ENCODE measurements at regions not wholly inside any gene's neighbourhood (a gene's known extent, or its start where the extent isn't known, plus 50 kb on each side); places are given as distances from the start of the nearest gene placed in this dataset.

DNA sequence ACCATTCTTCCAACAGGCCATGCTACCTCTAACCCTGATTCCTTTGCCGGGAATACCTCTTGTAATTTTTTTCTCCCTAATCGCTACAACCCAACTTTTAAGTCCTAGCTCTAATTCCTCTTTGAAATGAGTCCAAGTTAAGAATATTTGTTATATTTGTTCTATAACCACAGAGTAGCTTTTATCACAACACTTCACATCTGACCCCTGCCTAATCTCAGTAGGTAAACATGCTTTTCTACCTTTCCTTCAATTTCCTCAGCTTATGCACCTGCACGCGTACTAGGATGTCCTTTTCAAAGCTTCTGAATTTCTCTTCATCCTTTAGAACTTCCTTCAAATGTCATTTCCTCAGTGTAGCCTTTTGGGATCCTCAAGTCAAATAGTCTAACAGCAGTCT, 915.5 kb upstream of the LCORL start:
- Mint-ChIP-seq H3K4me3 (no peak overlapping the region), H3K4me1 (no peaks in the 10 kb centered on the region), H3K27me3 (no peaks in the 10 kb centered on the region), H3K36me3 (no peaks in the 10 kb centered on the region), H3K27ac (no peak overlapping the region), H3K9me3 (peaks cover 1 to 34% (median 15%) of the 10 kb centered on the region in 11 donors)
- no peaks in the 10 kb centered on the region for H3K36me3 ChIP-seq (ENCODE audit: control insufficient read depth in 2 of 3, insufficient read depth in 3 of 3, low read length in 3 of 3)
- ATAC-seq (no peak), DNase-seq (no peak)
- ChIA-PET CTCF (no interaction called here), POLR2A (no interaction called here)
- peaks cover 0 to 4% (median 2%) of the 10 kb centered on the region in 3 experiments for H3K9me3 ChIP-seq (ENCODE audit: control insufficient read depth in 2 of 3, low read length in 3 of 3)
- H3K27me3 ChIP-seq (ENCODE audit: control insufficient read depth in 2 of 2, insufficient read depth in 2 of 2, low read length in 2 of 2), result no peaks in the 10 kb centered on the region
- intact Hi-C loops (cut with micrococcal nuclease), result no loop called here
- no peak overlapping the region for H3K4me3 ChIP-seq (ENCODE audit: low read length)
- no peaks in the 10 kb centered on the region for H3K4me1 ChIP-seq (ENCODE audit: control insufficient read depth in 2 of 2, insufficient read depth in 2 of 2, low read length in 2 of 2)
- no peak overlapping the region for H3K27ac ChIP-seq (ENCODE audit: low read depth, low read length)

DNA sequence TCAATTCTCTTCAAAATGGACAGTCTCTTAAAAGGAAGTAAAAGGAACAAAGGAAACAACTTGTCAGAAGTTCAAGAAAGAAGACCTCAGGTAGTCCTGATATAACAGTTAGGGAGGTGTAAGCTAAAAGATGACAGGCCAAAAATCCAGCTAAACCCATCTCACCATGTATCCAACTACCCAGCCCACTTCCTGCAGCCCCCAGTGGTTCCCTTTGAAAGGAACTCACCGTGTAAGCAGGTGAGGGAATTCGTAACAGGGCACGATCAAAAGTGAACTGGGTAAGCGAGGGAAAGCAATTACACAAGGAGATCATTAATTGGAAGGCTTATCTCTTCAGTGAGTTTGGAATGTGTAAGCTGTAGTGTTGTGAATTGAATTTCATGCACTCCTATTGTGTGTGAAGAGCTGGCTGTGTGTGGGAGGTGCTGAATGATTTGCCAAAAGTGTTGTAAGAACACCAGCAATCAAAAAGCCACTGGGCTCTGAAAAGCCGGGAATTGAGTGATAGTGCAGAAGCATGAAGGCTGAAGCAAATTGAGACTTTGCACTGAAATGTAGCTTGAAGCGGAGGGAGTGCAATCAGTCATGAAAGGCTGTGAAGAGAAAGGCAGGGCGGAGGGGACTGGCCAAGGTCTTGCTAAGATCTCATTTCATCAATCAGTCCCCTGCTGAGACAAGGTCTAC, 914.2 kb upstream of the LCORL start:
- no peak overlapping the region for H3K27ac ChIP-seq (ENCODE audit: low read depth, low read length)
- ChIA-PET CTCF (no interaction called here), POLR2A (no interaction called here)
- H3K4me3 ChIP-seq (ENCODE audit: low read length), result no peak overlapping the region
- H3K4me3 Mint-ChIP-seq, result no peak overlapping the region
- no peaks in the 10 kb centered on the region for H3K36me3 Mint-ChIP-seq
- H3K36me3 ChIP-seq (ENCODE audit: control insufficient read depth in 2 of 3, insufficient read depth in 3 of 3, low read length in 3 of 3), result no peaks in the 10 kb centered on the region
- H3K27me3 Mint-ChIP-seq, result no peaks in the 10 kb centered on the region
- H3K27ac Mint-ChIP-seq, result no peak overlapping the region
- H3K27me3 ChIP-seq (ENCODE audit: control insufficient read depth in 2 of 2, insufficient read depth in 2 of 2, low read length in 2 of 2), result no peaks in the 10 kb centered on the region
- no peaks in the 10 kb centered on the region for H3K4me1 ChIP-seq (ENCODE audit: control insufficient read depth in 2 of 2, insufficient read depth in 2 of 2, low read length in 2 of 2)
- intact Hi-C loops (cut with micrococcal nuclease), result no loop called here
- DNase-seq, result no peak
- no peak for ATAC-seq
- peaks cover 0 to 4% (median 0%) of the 10 kb centered on the region in 3 experiments for H3K9me3 ChIP-seq (ENCODE audit: control insufficient read depth in 2 of 3, low read length in 3 of 3)
- no peaks in the 10 kb centered on the region for H3K4me1 Mint-ChIP-seq
- H3K9me3 Mint-ChIP-seq, result peaks cover 1 to 34% (median 13%) of the 10 kb centered on the region in 11 donors

DNA sequence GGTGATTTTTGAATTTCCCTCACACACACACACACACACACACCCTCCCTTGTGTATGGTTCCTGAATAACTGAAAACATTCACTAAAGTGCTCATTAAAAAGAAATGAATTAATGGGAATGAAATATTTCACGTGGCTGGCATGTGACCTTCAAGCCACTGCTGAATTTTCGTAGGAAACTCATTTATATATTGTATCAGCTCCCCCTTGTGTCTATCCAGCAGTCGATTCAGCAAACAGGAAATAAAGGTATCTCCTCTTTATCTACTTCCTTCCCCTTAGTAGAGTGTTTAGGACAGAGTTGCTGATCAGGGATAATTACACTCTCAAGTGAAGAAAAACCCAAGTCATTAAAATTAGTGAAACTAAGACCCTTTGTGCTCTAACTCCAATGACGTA, 912.6 kb upstream of the LCORL start:
- Histone ChIP-seq H3K27ac (ENCODE audit: low read depth, low read length) (no peak overlapping the region), H3K9me3 (ENCODE audit: control insufficient read depth in 2 of 3, low read length in 3 of 3) (peaks cover 0 to 4% (median 0%) of the 10 kb centered on the region in 3 experiments), H3K4me3 (ENCODE audit: low read length) (no peak overlapping the region), H3K4me1 (ENCODE audit: control insufficient read depth in 2 of 2, insufficient read depth in 2 of 2, low read length in 2 of 2) (no peaks in the 10 kb centered on the region), H3K27me3 (ENCODE audit: control insufficient read depth in 2 of 2, insufficient read depth in 2 of 2, low read length in 2 of 2) (no peaks in the 10 kb centered on the region), H3K36me3 (ENCODE audit: control insufficient read depth in 2 of 3, insufficient read depth in 3 of 3, low read length in 3 of 3) (no peaks in the 10 kb centered on the region)
- H3K9me3 Mint-ChIP-seq, result peaks cover 0 to 29% (median 9%) of the 10 kb centered on the region in 11 donors
- intact Hi-C loops (cut with micrococcal nuclease), result no loop called here
- no peak overlapping the region for H3K27ac Mint-ChIP-seq
- CTCF ChIA-PET, result no interaction called here
- POLR2A ChIA-PET, result no interaction called here
- no peaks in the 10 kb centered on the region for H3K4me1 Mint-ChIP-seq
- ATAC-seq (no peak), DNase-seq (no peak)
- no peak overlapping the region for H3K4me3 Mint-ChIP-seq
- no peaks in the 10 kb centered on the region for H3K36me3 Mint-ChIP-seq
- H3K27me3 Mint-ChIP-seq, result no peaks in the 10 kb centered on the region

DNA sequence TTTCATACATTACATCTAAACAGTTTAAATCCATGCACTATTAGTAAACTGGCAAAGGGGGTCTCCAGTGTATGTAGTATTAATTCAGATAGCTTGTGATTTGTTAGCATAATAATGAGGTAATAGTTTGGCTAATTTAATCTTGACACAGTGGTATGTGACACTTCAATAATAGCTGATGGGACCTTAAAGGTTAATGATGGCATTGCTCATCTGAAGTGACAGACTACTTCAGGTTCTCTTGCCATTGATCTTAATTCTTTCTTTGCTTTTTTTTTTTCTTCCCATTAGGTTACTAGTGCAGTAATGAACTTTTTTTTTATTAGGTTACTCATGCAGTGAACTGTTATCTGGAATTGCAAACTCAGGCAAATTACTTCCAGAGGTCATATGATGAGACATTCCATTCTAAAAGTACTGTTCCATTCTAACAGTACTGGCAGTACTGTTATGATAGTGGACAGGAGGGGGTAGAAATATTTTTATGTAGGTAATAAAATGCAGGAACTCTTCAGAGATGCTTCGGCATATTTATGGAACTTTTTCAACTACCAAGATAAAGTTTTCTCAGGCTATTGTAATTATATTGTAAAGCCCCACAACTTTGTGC, 911.3 kb upstream of the LCORL start:
- peaks cover 0 to 23% (median 7%) of the 10 kb centered on the region in 11 donors for H3K9me3 Mint-ChIP-seq
- peaks cover 0 to 4% (median 0%) of the 10 kb centered on the region in 3 experiments for H3K9me3 ChIP-seq (ENCODE audit: control insufficient read depth in 2 of 3, low read length in 3 of 3)
- no peaks in the 10 kb centered on the region for H3K4me1 ChIP-seq (ENCODE audit: control insufficient read depth in 2 of 2, insufficient read depth in 2 of 2, low read length in 2 of 2)
- ChIA-PET CTCF (no interaction called here), POLR2A (no interaction called here)
- H3K27me3 ChIP-seq (ENCODE audit: control insufficient read depth in 2 of 2, insufficient read depth in 2 of 2, low read length in 2 of 2), result no peaks in the 10 kb centered on the region
- ATAC-seq (no peak), DNase-seq (no peak)
- no peak overlapping the region for H3K4me3 ChIP-seq (ENCODE audit: low read length)
- no peaks in the 10 kb centered on the region for H3K4me1 Mint-ChIP-seq
- H3K27ac ChIP-seq (ENCODE audit: low read depth, low read length), result no peak overlapping the region
- H3K27ac Mint-ChIP-seq, result no peak overlapping the region
- no peaks in the 10 kb centered on the region for H3K27me3 Mint-ChIP-seq
- no peak overlapping the region for H3K4me3 Mint-ChIP-seq
- no peaks in the 10 kb centered on the region for H3K36me3 Mint-ChIP-seq
- no peaks in the 10 kb centered on the region for H3K36me3 ChIP-seq (ENCODE audit: control insufficient read depth in 2 of 3, insufficient read depth in 3 of 3, low read length in 3 of 3)
- intact Hi-C loops (cut with micrococcal nuclease), result no loop called here

DNA sequence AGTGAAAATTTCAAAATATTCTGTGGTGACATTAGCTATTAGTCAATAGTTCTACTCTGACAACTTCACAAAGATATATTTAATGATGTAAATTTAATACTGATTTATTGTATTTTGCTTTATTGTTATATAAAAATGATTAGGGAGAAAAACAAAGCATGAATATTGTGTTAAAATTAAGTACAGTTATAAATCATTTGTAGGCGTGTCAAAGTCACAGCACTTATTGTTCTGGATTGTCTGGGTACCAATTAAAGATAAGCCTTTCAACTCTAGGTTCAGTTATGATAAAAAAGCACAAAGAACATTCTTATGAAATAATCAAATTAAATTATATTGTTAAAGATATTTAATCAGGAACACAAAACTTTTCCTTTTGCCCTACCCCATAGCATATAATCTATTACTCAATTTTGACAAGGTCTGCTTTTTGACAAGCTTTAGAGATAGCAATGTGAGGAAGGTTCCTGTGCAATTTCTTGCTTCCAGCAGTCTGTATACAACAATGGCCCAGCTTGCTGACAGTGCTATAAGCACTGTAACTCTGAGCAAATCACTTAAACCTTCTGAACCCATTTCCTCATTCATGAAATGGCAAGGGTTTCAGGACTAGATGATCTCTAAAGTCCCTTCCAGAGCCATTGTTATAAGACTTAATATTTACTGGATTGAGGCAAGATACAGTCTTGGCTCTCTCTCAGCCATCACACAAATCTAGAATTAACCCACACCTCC, 910.3 kb upstream of the LCORL start:
- no peaks in the 10 kb centered on the region for H3K27me3 ChIP-seq (ENCODE audit: control insufficient read depth in 2 of 2, insufficient read depth in 2 of 2, low read length in 2 of 2)
- intact Hi-C loops (cut with micrococcal nuclease), result no loop called here
- DNase-seq, result no peak
- Mint-ChIP-seq H3K27ac (no peak overlapping the region), H3K36me3 (no peaks in the 10 kb centered on the region), H3K4me3 (no peak overlapping the region), H3K27me3 (no peaks in the 10 kb centered on the region), H3K9me3 (peaks cover 0 to 16% (median 5%) of the 10 kb centered on the region in 11 donors), H3K4me1 (no peaks in the 10 kb centered on the region)
- no peak for ATAC-seq
- no peak overlapping the region for H3K4me3 ChIP-seq (ENCODE audit: low read length)
- no peaks in the 10 kb centered on the region for H3K36me3 ChIP-seq (ENCODE audit: control insufficient read depth in 2 of 3, insufficient read depth in 3 of 3, low read length in 3 of 3)
- POLR2A ChIA-PET, result no interaction called here
- no peaks in the 10 kb centered on the region for H3K4me1 ChIP-seq (ENCODE audit: control insufficient read depth in 2 of 2, insufficient read depth in 2 of 2, low read length in 2 of 2)
- peaks cover 0 to 4% (median 0%) of the 10 kb centered on the region in 3 experiments for H3K9me3 ChIP-seq (ENCODE audit: control insufficient read depth in 2 of 3, low read length in 3 of 3)
- CTCF ChIA-PET, result no interaction called here
- no peak overlapping the region for H3K27ac ChIP-seq (ENCODE audit: low read depth, low read length)

DNA sequence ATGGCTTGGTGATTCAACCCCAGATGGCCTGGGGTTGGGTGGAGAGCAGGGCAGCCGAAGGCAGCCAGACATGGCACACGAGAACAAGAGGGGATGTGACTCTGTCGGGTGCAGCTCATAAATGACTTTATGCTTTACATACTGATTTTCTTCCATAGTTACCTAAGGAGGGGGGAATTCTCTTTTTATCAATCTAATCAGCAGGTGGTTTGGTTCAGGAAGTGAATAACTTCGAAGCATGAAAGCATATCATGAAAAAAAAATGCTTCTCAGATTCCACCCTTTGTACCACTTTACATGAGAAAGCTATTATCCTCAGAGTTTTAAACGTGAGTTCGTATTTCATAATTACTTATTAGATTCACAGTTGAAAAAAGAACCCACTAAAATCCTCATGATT, 908.9 kb upstream of the LCORL start:
- H3K4me1 ChIP-seq (ENCODE audit: control insufficient read depth in 2 of 2, insufficient read depth in 2 of 2, low read length in 2 of 2), result no peaks in the 10 kb centered on the region
- Mint-ChIP-seq H3K4me1 (no peaks in the 10 kb centered on the region), H3K9me3 (peaks cover 0 to 11% (median 2%) of the 10 kb centered on the region in 11 donors), H3K36me3 (no peaks in the 10 kb centered on the region), H3K27ac (no peak overlapping the region), H3K4me3 (no peak overlapping the region), H3K27me3 (no peaks in the 10 kb centered on the region)
- CTCF ChIA-PET, result no interaction called here
- H3K27ac ChIP-seq (ENCODE audit: low read depth, low read length), result no peak overlapping the region
- H3K9me3 ChIP-seq (ENCODE audit: control insufficient read depth in 2 of 3, low read length in 3 of 3), result peaks cover 0 to 4% (median 0%) of the 10 kb centered on the region in 3 experiments
- no peak overlapping the region for H3K4me3 ChIP-seq (ENCODE audit: low read length)
- POLR2A ChIA-PET, result no interaction called here
- DNase-seq (no peak), ATAC-seq (no peak)
- no peaks in the 10 kb centered on the region for H3K36me3 ChIP-seq (ENCODE audit: control insufficient read depth in 2 of 3, insufficient read depth in 3 of 3, low read length in 3 of 3)
- H3K27me3 ChIP-seq (ENCODE audit: control insufficient read depth in 2 of 2, insufficient read depth in 2 of 2, low read length in 2 of 2), result no peaks in the 10 kb centered on the region
- intact Hi-C loops (cut with micrococcal nuclease), result no loop called here
